HepG2 (cell line): ENCODE measurements at regions not wholly inside any gene's neighbourhood (a gene's known extent, or its start where the extent isn't known, plus 50 kb on each side); places are given as distances from the start of the nearest gene placed in this dataset.

ENCODE experiments used
- AKAP8 ChIP-seq: sonication (generic); formaldehyde crosslinking; IDR thresholded peaks from 2 replicates; pipeline ENCODE4 v1.5.1; 2020; ENCODE audit warnings: mild to moderate bottlenecking, missing genetic modification reagents
- ATRX ChIP-seq: sonication (generic); formaldehyde crosslinking; IDR thresholded peaks from 2 replicates; pipeline ENCODE4 v1.4.0; 2020; ENCODE audit warnings: missing genetic modification reagents, borderline replicate concordance
- CBFB ChIP-seq: sonication (generic); formaldehyde crosslinking; IDR thresholded peaks from 2 replicates; pipeline ENCODE4 v1.4.0; 2020; ENCODE audit warnings: missing genetic modification reagents
- GATAD1 ChIP-seq: IDR thresholded peaks from 2 replicates; pipeline ENCODE4 v1.6.1; 2016; ENCODE audit warnings: missing genetic modification reagents, missing compliant biosample characterization
- HNRNPLL ChIP-seq: fragments of 200-400 bp; formaldehyde crosslinking; IDR thresholded peaks from 2 replicates; pipeline ENCODE4 v1.6.1; 2017; ENCODE audit warnings: mild to moderate bottlenecking, low read depth, low read length; ENCODE audit not compliant: poor library complexity, severe bottlenecking
- KDM3A ChIP-seq: IDR thresholded peaks from 2 replicates; pipeline ENCODE4 v1.6.1; 2018; ENCODE audit warnings: low read depth, missing compliant biosample characterization
- MEIS2 ChIP-seq: sonication (generic); formaldehyde crosslinking; IDR thresholded peaks from 2 replicates; pipeline ENCODE4 v1.9.0; 2021; ENCODE audit warnings: mild to moderate bottlenecking, missing genetic modification reagents
- NFIC ChIP-seq: IDR thresholded peaks from 2 replicates; pipeline ENCODE4 v1.6.1; 2012; ENCODE audit warnings: mild to moderate bottlenecking, low read length, inconsistent platforms
- RFX3 ChIP-seq: IDR thresholded peaks from 2 replicates; pipeline ENCODE4 v1.6.1; 2016; ENCODE audit warnings: missing biosample characterization, missing genetic modification reagents
- ZEB1 ChIP-seq: IDR thresholded peaks from 2 replicates; pipeline ENCODE4 v1.6.1; 2012; ENCODE audit warnings: mild to moderate bottlenecking, low read depth, inconsistent platforms; ENCODE audit not compliant: insufficient replicate concordance
- ZNF281 ChIP-seq: sonication (generic); formaldehyde crosslinking; IDR thresholded peaks from 2 replicates; pipeline ENCODE4 v1.4.0; 2020; ENCODE audit warnings: missing genetic modification reagents, borderline replicate concordance
- ZNF318 ChIP-seq: sonication (generic); formaldehyde crosslinking; IDR thresholded peaks from 2 replicates; pipeline ENCODE4 v1.4.0; 2020; ENCODE audit warnings: mild to moderate bottlenecking, missing genetic modification reagents
- ZNF501 ChIP-seq: sonication (generic); formaldehyde crosslinking; IDR thresholded peaks from 2 replicates; pipeline ENCODE4 v1.5.1; 2020; ENCODE audit warnings: mild to moderate bottlenecking, moderate library complexity, missing genetic modification reagents
- ZNF563 ChIP-seq: sonication (generic); formaldehyde crosslinking; IDR thresholded peaks from 2 replicates; pipeline ENCODE4 v1.8.0; 2022; ENCODE audit warnings: mild to moderate bottlenecking, moderate library complexity, missing genetic modification reagents
- ZNF564 ChIP-seq: sonication (generic); formaldehyde crosslinking; IDR thresholded peaks from 2 replicates; pipeline ENCODE4 v1.8.1; 2023; ENCODE audit warnings: mild to moderate bottlenecking, missing genetic modification reagents
- ZNF572 ChIP-seq: sonication (generic); formaldehyde crosslinking; IDR thresholded peaks from 2 replicates; pipeline ENCODE4 v1.5.1; 2020; ENCODE audit warnings: mild to moderate bottlenecking, missing genetic modification reagents
- ZNF660 ChIP-seq: sonication (generic); formaldehyde crosslinking; IDR thresholded peaks from 2 replicates; pipeline ENCODE4 v1.5.1; 2020; ENCODE audit warnings: mild to moderate bottlenecking, low read depth, missing genetic modification reagents, borderline replicate concordance
- ZNF713 ChIP-seq: sonication (generic); formaldehyde crosslinking; IDR thresholded peaks from 2 replicates; pipeline ENCODE4 v1.4.0; 2020; ENCODE audit warnings: mild to moderate bottlenecking, missing genetic modification reagents
- ZSCAN21 ChIP-seq: sonication (generic); formaldehyde crosslinking; IDR thresholded peaks from 2 replicates; pipeline ENCODE4 v1.8.0; 2022; ENCODE audit warnings: mild to moderate bottlenecking, missing genetic modification reagents, moderate library complexity, borderline replicate concordance
- ZSCAN29 ChIP-seq: sonication (generic); formaldehyde crosslinking; conservative IDR thresholded peaks from 2 replicates; pipeline ENCODE4 v1.4.0; 2020; ENCODE audit warnings: mild to moderate bottlenecking, missing genetic modification reagents

GRCh38 chr1:54488779-54489626 is 59.0 kb upstream of the ACOT11 start (continued):
- TF ChIP-seq ZNF660 (CRISPR knock-in tag) (no peak), ZNF318 (CRISPR knock-in tag) (no peak), ZNF713 (CRISPR knock-in tag) (no peak), ZNF572 (CRISPR knock-in tag) (no peak), NFIC (no peak), GATAD1 (CRISPR knock-in tag) (peak; percentile 17; the same call in 1 of the 2 replicates), AKAP8 (CRISPR knock-in tag) (no peak), RFX3 (CRISPR knock-in tag) (no peak), ZNF563 (CRISPR knock-in tag) (no peak; the same call in 1 of the 2 replicates), ZSCAN21 (no peak), HNRNPLL (peak; percentile 31), ZEB1 (no peak), ZSCAN29 (CRISPR knock-in tag) (no peak), ATRX (CRISPR knock-in tag) (no peak), CBFB (CRISPR knock-in tag) (no peak), ZNF501 (CRISPR knock-in tag) (no peak), ZNF281 (no peak), KDM3A (peak; percentile 90; the same call in 1 of the 2 replicates), MEIS2 (no peak), ZNF564 (CRISPR knock-in tag) (no peak)
